ENCODE measurements at regions not wholly inside any gene's neighbourhood (a gene's known extent, or its start where the extent isn't known, plus 50 kb on each side); places are given as distances from the start of the nearest gene placed in this dataset.

GRCh38 chr2:150733051-150733618, 245.7 kb upstream of the RND3 start:
- Histone ChIP-seq H2AFZ (0 out of 2 replicates have a peak overlapping the region, but pooled peaks have one; percentile 64), H3K79me2 (ENCODE audit: low read depth) (no peaks in the 10 kb centered on the region), H3K9me3 (ENCODE audit: insufficient read depth, low read depth) (no peaks in the 10 kb centered on the region), H3K4me2 (no peak overlapping the region), H3F3A (ENCODE audit: insufficient read depth, low read depth) (no peaks in the 10 kb centered on the region), H3K27me3 (ENCODE audit: insufficient read depth, low read depth) (no peaks in the 10 kb centered on the region), H3K27ac (no peak overlapping the region), H3K36me3 (ENCODE audit: low read depth) (no peaks in the 10 kb centered on the region), H3K4me3 (no peak overlapping the region), H4K20me1 (ENCODE audit: insufficient read depth) (no peaks in the 10 kb centered on the region), H3K9me2 (ENCODE audit: insufficient read depth) (no peaks in the 10 kb centered on the region), H3K4me1 (replicated peaks; ENCODE audit: insufficient read depth) (no peaks in the 10 kb centered on the region)
- TF ChIP-seq EZH2 (IDR thresholded peaks at IDR 0.05; ENCODE audit: low read depth) (no peak), CTCF (conservative IDR thresholded peaks at IDR 0.05) (no peak)
- ChIA-PET CTCF (no interaction called here), POLR2A (ENCODE audit: unreplicated experiment) (no interaction called here)
- intact Hi-C loops (cut with micrococcal nuclease; ENCODE audit: unreplicated experiment), result no loop called here
- DNase-seq, result no peak
- BruUV-seq (replicated peaks), result no TSS peak

- no peak for DNase-seq
- H3K27me3 ChIP-seq (ENCODE audit: insufficient read depth, low read depth), result no peaks in the 10 kb centered on the region
- no peak overlapping the region for H2AFZ ChIP-seq
- no peaks in the 10 kb centered on the region for H3K9me3 ChIP-seq (ENCODE audit: insufficient read depth, low read depth)
- POLR2A ChIA-PET (ENCODE audit: unreplicated experiment), result interaction anchor here (0.7 kb wide), 1 partner anchor 1083 kb away, joined by 5 read pairs; no protein-coding TSS in a partner anchor
- no peaks in the 10 kb centered on the region for H3F3A ChIP-seq (ENCODE audit: insufficient read depth, low read depth)
- H3K27ac ChIP-seq, result no peak overlapping the region
- no peaks in the 10 kb centered on the region for H4K20me1 ChIP-seq (ENCODE audit: insufficient read depth)
- no peaks in the 10 kb centered on the region for H3K9me2 ChIP-seq (ENCODE audit: insufficient read depth)
- TF ChIP-seq CTCF (conservative IDR thresholded peaks at IDR 0.05) (no peak), EZH2 (IDR thresholded peaks at IDR 0.05; ENCODE audit: low read depth) (no peak)
- no TSS peak for BruUV-seq (replicated peaks)
- no peaks in the 10 kb centered on the region for H3K36me3 ChIP-seq (ENCODE audit: low read depth)
- no peak overlapping the region for H3K4me2 ChIP-seq
- CTCF ChIA-PET, result no interaction called here
- intact Hi-C loops (cut with micrococcal nuclease; ENCODE audit: unreplicated experiment), result no loop called here
- H3K4me3 ChIP-seq, result no peak overlapping the region
- no peaks in the 10 kb centered on the region for H3K79me2 ChIP-seq (ENCODE audit: low read depth)
- no peaks in the 10 kb centered on the region for H3K4me1 ChIP-seq (replicated peaks; ENCODE audit: insufficient read depth)
Measured at GRCh38 chr2:150732491-150732890, 245.0 kb upstream of the RND3 start.

- no peak for TF ChIP-seq CTCF (conservative IDR thresholded peaks at IDR 0.05)
- TF ChIP-seq EZH2 (IDR thresholded peaks at IDR 0.05; ENCODE audit: low read depth), result no peak
- no peaks in the 10 kb centered on the region for H3K79me2 ChIP-seq (ENCODE audit: low read depth)
- no peaks in the 10 kb centered on the region for H3K27me3 ChIP-seq (ENCODE audit: insufficient read depth, low read depth)
- no peak for DNase-seq
- no peaks in the 10 kb centered on the region for H3F3A ChIP-seq (ENCODE audit: insufficient read depth, low read depth)
- no peak overlapping the region for H3K4me2 ChIP-seq
- H3K9me2 ChIP-seq (ENCODE audit: insufficient read depth), result no peaks in the 10 kb centered on the region
- no peak overlapping the region for H3K4me3 ChIP-seq
- no peaks in the 10 kb centered on the region for H3K4me1 ChIP-seq (replicated peaks; ENCODE audit: insufficient read depth)
- intact Hi-C loops (cut with micrococcal nuclease; ENCODE audit: unreplicated experiment), result no loop called here
- ChIA-PET POLR2A (ENCODE audit: unreplicated experiment) (interaction anchor here (0.7 kb wide), 1 partner anchor 1083 kb away, joined by 5 read pairs; no protein-coding TSS in a partner anchor), CTCF (no interaction called here)
- BruUV-seq (replicated peaks), result no TSS peak
- no peak overlapping the region for H3K27ac ChIP-seq
- H3K36me3 ChIP-seq (ENCODE audit: low read depth), result no peaks in the 10 kb centered on the region
- H3K9me3 ChIP-seq (ENCODE audit: insufficient read depth, low read depth), result no peaks in the 10 kb centered on the region
- H2AFZ ChIP-seq, result no peak overlapping the region
- H4K20me1 ChIP-seq (ENCODE audit: insufficient read depth), result no peaks in the 10 kb centered on the region
Measured at GRCh38 chr2:150732064-150732463, 244.6 kb upstream of the RND3 start.

All from PC-9 (cell line).